Adrenal gland (tissue), 5 donors: ENCODE measurements at regions not wholly inside any gene's neighbourhood (a gene's known extent, or its start where the extent isn't known, plus 50 kb on each side); places are given as distances from the start of the nearest gene placed in this dataset.

Source experiments
- CTCF ChIP-seq, 6 experiments: fragments of 450-650 bp in 4 of 6; fragments of 200-600 bp in 2 of 6; sonication (generic) in 1 of 6; IDR thresholded peaks; 1 replicate in 5 of 6; 2 replicates in 1 of 6; pipeline versions ENCODE4 v1.5.1 to v1.8.0; 2016 to 2021; ENCODE audit warnings: antibody characterized with exemption in 6 of 6, mild to moderate bottlenecking in 2 of 6, moderate library complexity in 1 of 6
- POLR2A ChIP-seq, 2 donors: fragments of 450-650 bp; IDR thresholded peaks; one replicate each; pipeline ENCODE4 v1.6.1; 2017; ENCODE audit warnings: antibody characterized with exemption in 2 of 2, mild to moderate bottlenecking in 2 of 2, moderate library complexity in 1 of 2
- donor health status: DM: no; HTN: no; CAD: no.

DNA sequence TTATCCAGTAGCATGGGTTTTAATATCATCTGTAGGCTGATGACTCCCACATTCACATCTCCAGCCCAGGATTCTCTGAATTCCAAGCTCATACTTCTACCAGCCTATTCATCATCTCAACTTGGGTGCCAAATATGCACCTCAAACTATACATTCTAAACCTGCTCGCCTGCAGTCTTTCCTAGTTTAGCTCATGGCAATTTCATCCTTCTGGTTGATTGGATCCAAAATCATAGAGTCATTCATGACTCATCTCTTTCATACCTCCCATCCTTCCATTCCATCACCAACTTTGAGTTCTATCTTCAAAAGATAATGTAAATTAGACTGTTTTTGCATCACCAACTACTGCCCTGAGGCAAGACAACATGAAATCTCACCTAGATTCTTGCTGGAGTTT, 99.7 kb upstream of the EGLN3 start:
- TF ChIP-seq CTCF (IDR thresholded peaks at IDR 0.05) = no peak
- no peak for TF ChIP-seq POLR2A (IDR thresholded peaks at IDR 0.05)
